Peyer's patch (tissue), 4 donors: ENCODE measurements at regions not wholly inside any gene's neighbourhood (a gene's known extent, or its start where the extent isn't known, plus 50 kb on each side); places are given as distances from the start of the nearest gene placed in this dataset.

Experiments used
- CTCF ChIP-seq, 6 experiments: fragments of 450-650 bp in 4 of 6; fragments of 200-600 bp in 2 of 6; sonication (generic) in 1 of 6; IDR thresholded peaks; one replicate each; pipeline ENCODE4 v1.5.1; 2017 to 2019; ENCODE audit warnings: antibody characterized with exemption in 6 of 6, mild to moderate bottlenecking in 3 of 6, moderate library complexity in 1 of 6
- POLR2A ChIP-seq, 2 donors: fragments of 450-650 bp; IDR thresholded peaks; one replicate each; pipeline ENCODE4 v1.5.1; 2017; ENCODE audit warnings: antibody characterized with exemption in 2 of 2, mild to moderate bottlenecking in 2 of 2, moderate library complexity in 2 of 2

DNA sequence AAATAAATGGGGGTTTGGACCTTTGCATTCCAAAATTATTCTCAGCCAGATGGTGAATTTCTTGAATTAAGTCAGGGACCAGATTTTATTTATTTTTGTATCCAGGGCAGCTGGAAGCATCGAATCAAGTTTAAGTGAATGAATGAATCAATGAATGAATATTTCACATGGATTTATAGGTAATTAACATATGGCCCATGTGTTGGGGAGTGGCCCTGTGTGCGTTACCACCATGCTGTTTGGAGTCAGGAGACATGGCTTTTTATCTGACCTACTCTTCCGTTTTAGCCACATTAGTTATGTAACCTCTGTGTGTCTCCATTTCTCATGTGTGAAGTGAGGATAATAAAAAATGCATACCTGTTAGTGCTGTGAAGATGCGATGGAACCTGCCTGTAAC, 213.5 kb downstream of the CDH26 start:
- TF ChIP-seq CTCF (IDR thresholded peaks at IDR 0.05), result no peak
- TF ChIP-seq POLR2A (IDR thresholded peaks at IDR 0.05), result no peak
